GM23338 (cell line): ENCODE measurements at regions not wholly inside any gene's neighbourhood (a gene's known extent, or its start where the extent isn't known, plus 50 kb on each side); places are given as distances from the start of the nearest gene placed in this dataset.

Experiments used
- ATAC-seq: fragments of 200-7000 bp; cut with Tn5 transposase; 3 replicates; pipeline ENCODE4 v1.9.1; 2020
- DNase-seq: peaks from one replicate; pipeline ENCODE4 v3.0.0-alpha.2; 2015; ENCODE audit warnings: low spot score
- H2AFZ ChIP-seq: fragments of 200-600 bp; sonication (generic); 2 replicates; pipeline ENCODE4 v1.8.0; 2016; ENCODE audit warnings: antibody characterized with exemption, mild to moderate bottlenecking, moderate library complexity
- H3F3A ChIP-seq: fragments of 200-600 bp; sonication (generic); replicated peaks from 2 replicates; pipeline ENCODE4 v1.8.0; 2017; ENCODE audit warnings: antibody characterized with exemption, mixed run types, low read depth
- H3K27ac ChIP-seq: fragments of 200-600 bp; sonication (generic); 2 replicates; pipeline ENCODE4 v1.6.1; 2016; ENCODE audit warnings: low read depth
- H3K27me3 ChIP-seq: fragments of 200-600 bp; sonication (generic); 2 replicates; pipeline ENCODE4 v1.8.0; 2016; ENCODE audit warnings: mild to moderate bottlenecking, mixed run types, moderate library complexity; ENCODE audit not compliant: insufficient read depth
- H3K36me3 ChIP-seq: fragments of 200-600 bp; sonication (generic); 2 replicates; pipeline ENCODE4 v1.8.0; 2016; ENCODE audit warnings: mild to moderate bottlenecking; ENCODE audit not compliant: insufficient read depth
- H3K4me1 ChIP-seq: fragments of 200-600 bp; sonication (generic); 2 replicates; pipeline ENCODE4 v1.8.0; 2016; ENCODE audit warnings: mild to moderate bottlenecking, moderate library complexity; ENCODE audit not compliant: insufficient read depth
- H3K4me2 ChIP-seq: fragments of 200-600 bp; sonication (generic); 2 replicates; pipeline ENCODE4 v1.7.1; 2017; ENCODE audit warnings: mixed run types
- H3K4me3 ChIP-seq: fragments of 200-600 bp; sonication (generic); 2 replicates; pipeline ENCODE4 v1.6.1; 2016; ENCODE audit warnings: mixed run types
- H3K79me2 ChIP-seq: fragments of 200-600 bp; sonication (generic); replicated peaks from 2 replicates; pipeline ENCODE4 v1.8.0; 2017; ENCODE audit warnings: mild to moderate bottlenecking; ENCODE audit not compliant: insufficient read depth
- H3K9me2 ChIP-seq: fragments of 200-600 bp; sonication (generic); 2 replicates; pipeline ENCODE4 v1.8.0; 2017; ENCODE audit not compliant: insufficient read depth
- H4K20me1 ChIP-seq: fragments of 200-600 bp; sonication (generic); replicated peaks from 2 replicates; pipeline ENCODE4 v1.8.0; 2017; ENCODE audit warnings: mild to moderate bottlenecking; ENCODE audit not compliant: insufficient read depth
- H3K27ac Mint-ChIP-seq: 2 replicates; pipeline ENCODE4 v1.8.0; 2020; ENCODE audit warnings: inconsistent platforms, mild to moderate bottlenecking, moderate library complexity, mixed read lengths
- H3K27me3 Mint-ChIP-seq: 3 replicates; pipeline ENCODE4 v1.8.0; 2022; ENCODE audit warnings: low read depth, mild to moderate bottlenecking, moderate library complexity, mixed read lengths, inconsistent platforms; ENCODE audit not compliant: insufficient read depth, poor library complexity
- H3K36me3 Mint-ChIP-seq: 3 replicates; pipeline ENCODE4 v1.8.0; 2021; ENCODE audit warnings: low read depth, mild to moderate bottlenecking, inconsistent platforms, moderate library complexity, mixed read lengths
- H3K4me1 Mint-ChIP-seq: 3 replicates; pipeline ENCODE4 v1.8.0; 2020; ENCODE audit warnings: mild to moderate bottlenecking, inconsistent platforms, mixed read lengths
- H3K4me3 Mint-ChIP-seq: 3 replicates; pipeline ENCODE4 v1.8.0; 2021; ENCODE audit warnings: moderate library complexity, mild to moderate bottlenecking, inconsistent platforms, mixed read lengths
- H3K9me3 Mint-ChIP-seq: 3 replicates; pipeline ENCODE4 v1.8.0; 2020; ENCODE audit warnings: moderate library complexity, mild to moderate bottlenecking, inconsistent platforms, mixed read lengths
- CREB1 ChIP-seq: fragments of 250-450 bp; sonication (Bioruptor Pico); IDR thresholded peaks from 2 replicates; pipeline ENCODE4 v1.5.0; 2020; ENCODE audit warnings: low read depth, mild to moderate bottlenecking, moderate library complexity
- CTCF ChIP-seq, 2 experiments: fragments of 200-600 bp in 1 of 2; sonication (generic) in 1 of 2; conservative IDR thresholded peaks; 2 replicates each; pipeline versions ENCODE4 v1.5.1 to v1.6.1; 2016 to 2017; ENCODE audit warnings: antibody characterized with exemption in 2 of 2, low read depth in 2 of 2, mild to moderate bottlenecking in 2 of 2, moderate library complexity in 1 of 2
- ETS1 ChIP-seq: IDR thresholded peaks from 2 replicates; pipeline ENCODE4 v1.6.1; 2016; ENCODE audit warnings: antibody characterized with exemption
- EZH2 ChIP-seq: fragments of 200-600 bp; sonication (generic); IDR thresholded peaks from one replicate; pipeline ENCODE4 v1.8.0; 2017; ENCODE audit warnings: antibody characterized with exemption, mild to moderate bottlenecking, low read depth; ENCODE audit not compliant: unreplicated experiment
- EZH2phosphoT487 ChIP-seq: fragments of 200-600 bp; sonication (generic); IDR thresholded peaks from one replicate; pipeline ENCODE4 v1.8.1; 2018; ENCODE audit warnings: antibody characterized with exemption; ENCODE audit not compliant: unreplicated experiment
- JUNB ChIP-seq: IDR thresholded peaks from one replicate; pipeline ENCODE4 v1.6.1; 2016; ENCODE audit warnings: antibody characterized with exemption; ENCODE audit not compliant: unreplicated experiment
- NANOG ChIP-seq: IDR thresholded peaks from 2 replicates; pipeline ENCODE4 v1.6.1; 2016; ENCODE audit warnings: antibody characterized with exemption, borderline replicate concordance
- POLR2AphosphoS5 ChIP-seq: IDR thresholded peaks from 2 replicates; pipeline ENCODE4 v1.6.1; 2016; ENCODE audit warnings: antibody characterized with exemption, low read depth
- REST ChIP-seq: IDR thresholded peaks from one replicate; pipeline ENCODE4 v1.6.1; 2018; ENCODE audit warnings: antibody characterized with exemption; ENCODE audit not compliant: unreplicated experiment
- STAT1 ChIP-seq: IDR thresholded peaks from one replicate; pipeline ENCODE4 v1.6.1; 2016; ENCODE audit warnings: antibody characterized with exemption; ENCODE audit not compliant: unreplicated experiment
- ZNF114 ChIP-seq: fragments of 250-450 bp; sonication (Bioruptor Pico); IDR thresholded peaks from 2 replicates; pipeline ENCODE4 v1.5.0; 2020; ENCODE audit warnings: mild to moderate bottlenecking, moderate library complexity
- ZNF331 ChIP-seq: fragments of 250-450 bp; sonication (Bioruptor Pico); IDR thresholded peaks from 2 replicates; pipeline ENCODE4 v1.5.0; 2020; ENCODE audit warnings: low read depth, mild to moderate bottlenecking, moderate library complexity
- ZNF462 ChIP-seq: fragments of 250-450 bp; sonication (Bioruptor Pico); IDR thresholded peaks from 2 replicates; pipeline ENCODE4 v1.5.0; 2020; ENCODE audit warnings: mild to moderate bottlenecking, moderate library complexity

- Histone ChIP-seq H3F3A (no peaks in the 10 kb centered on the region), H3K4me1 (peaks cover 21% of the 10 kb centered on the region), H3K27me3 (no peaks in the 10 kb centered on the region), H4K20me1 (no peaks in the 10 kb centered on the region), H3K4me2 (no peak overlapping the region; the same call in 1 of the 2 replicates), H3K9me2 (no peaks in the 10 kb centered on the region), H3K4me3 (no peak overlapping the region), H3K79me2 (no peaks in the 10 kb centered on the region), H3K27ac (no peak overlapping the region), H3K36me3 (no peaks in the 10 kb centered on the region), H2AFZ (0 out of 2 replicates have a peak overlapping the region, but pooled peaks have one; percentile 12)
- TF ChIP-seq ZNF114 (CRISPR knock-in tag) (no peak), POLR2AphosphoS5 (no peak), JUNB (no peak), CREB1 (no peak), EZH2 (no peak), ETS1 (no peak), STAT1 (no peak), NANOG (no peak), ZNF462 (CRISPR knock-in tag) (no peak), ZNF331 (CRISPR knock-in tag) (no peak), EZH2phosphoT487 (no peak), REST (no peak), CTCF (conservative IDR thresholded peaks at IDR 0.05; ENCODE audit: low read depth in 2 of 2) (no peak)
- Mint-ChIP-seq H3K36me3 (no peaks in the 10 kb centered on the region), H3K27me3 (peaks cover 2% of the 10 kb centered on the region), H3K4me1 (peaks cover 13% of the 10 kb centered on the region), H3K4me3 (peak overlapping the region; percentile 27), H3K27ac (peak overlapping the region; percentile 1; the same call in 1 of the 2 replicates), H3K9me3 (peaks cover 5% of the 10 kb centered on the region; the same call in 2 of the 3 replicates)
- ATAC-seq, result peak; percentile 77
- peak; percentile 34 for DNase-seq
Measured at GRCh38 chr4:173642509-173642908, 112.5 kb upstream of the HAND2 start.
